ENCODE measurements at regions not wholly inside any gene's neighbourhood (a gene's known extent, or its start where the extent isn't known, plus 50 kb on each side); places are given as distances from the start of the nearest gene placed in this dataset.
"Not testable (repeated sequence)": the region's sequence is repeated elsewhere in the genome, so short reads cannot be mapped to it uniquely, and the experiment has no call there.

GRCh38 chr9:102164247-102164646 lies 425.8 kb upstream of the GRIN3A start:
- no peak for DNase-seq (ENCODE audit: low spot score)
- Histone ChIP-seq H3K4me2 (no peak overlapping the region), H2AFZ (replicated peaks) (no peak overlapping the region), H3K9ac (no peak overlapping the region), H3K4me3 (no peak overlapping the region), H3F3A (ENCODE audit: low read depth) (no peaks in the 10 kb centered on the region), H3K27me3 (no peaks in the 10 kb centered on the region), H4K20me1 (ENCODE audit: low read depth) (no peaks in the 10 kb centered on the region), H3K27ac (no peak overlapping the region), H3K36me3 (no peaks in the 10 kb centered on the region), H3K79me2 (ENCODE audit: low read depth) (no peaks in the 10 kb centered on the region), H3K9me3 (ENCODE audit: low read depth) (peaks cover 3% of the 10 kb centered on the region), H3K4me1 (no peaks in the 10 kb centered on the region)
- no peak for TF ChIP-seq EZH2 (IDR thresholded peaks at IDR 0.05)
- TF ChIP-seq EZH2phosphoT487 (IDR thresholded peaks at IDR 0.05), result no peak
- TF ChIP-seq CTCF (IDR thresholded peaks at IDR 0.05), result no peak
- Mint-ChIP-seq H3K36me3 (no peaks in the 10 kb centered on the region), H3K27me3 (ENCODE audit: insufficient read depth, low read depth) (no peaks in the 10 kb centered on the region), H3K4me1 (no peaks in the 10 kb centered on the region), H3K4me3 (no peak overlapping the region), H3K9me3 (no peaks in the 10 kb centered on the region), H3K27ac (no peak overlapping the region)

- not testable (repeated sequence) for H3K9ac ChIP-seq; H3K4me2 ChIP-seq; H3F3A ChIP-seq (ENCODE audit: low read depth); H3K27me3 Mint-ChIP-seq (ENCODE audit: insufficient read depth, low read depth); H3K27me3 ChIP-seq; H3K36me3 ChIP-seq; H3K4me1 ChIP-seq; H2AFZ ChIP-seq (replicated peaks); H3K4me3 Mint-ChIP-seq; H3K27ac ChIP-seq; H3K9me3 Mint-ChIP-seq; H4K20me1 ChIP-seq (ENCODE audit: low read depth); H3K4me3 ChIP-seq; H3K79me2 ChIP-seq (ENCODE audit: low read depth); H3K4me1 Mint-ChIP-seq; H3K36me3 Mint-ChIP-seq; H3K27ac Mint-ChIP-seq
- peaks cover 20% of the 10 kb centered on the region for H3K9me3 ChIP-seq (ENCODE audit: low read depth)
- DNase-seq (ENCODE audit: low spot score), result peak; percentile 3
Measured at GRCh38 chr9:102153081-102153480, 414.6 kb upstream of the GRIN3A start.

- Histone ChIP-seq H2AFZ (replicated peaks) (no peak overlapping the region), H3K36me3 (no peaks in the 10 kb centered on the region), H3K4me1 (no peaks in the 10 kb centered on the region), H3K9ac (no peak overlapping the region), H3K79me2 (ENCODE audit: low read depth) (no peaks in the 10 kb centered on the region), H3K27ac (no peak overlapping the region), H3F3A (ENCODE audit: low read depth) (no peaks in the 10 kb centered on the region), H3K9me3 (ENCODE audit: low read depth) (peaks cover 6% of the 10 kb centered on the region), H3K4me2 (no peak overlapping the region), H4K20me1 (ENCODE audit: low read depth) (no peaks in the 10 kb centered on the region), H3K27me3 (no peaks in the 10 kb centered on the region), H3K4me3 (no peak overlapping the region)
- Mint-ChIP-seq H3K9me3 (peaks cover 1% of the 10 kb centered on the region), H3K4me3 (no peak overlapping the region), H3K36me3 (no peaks in the 10 kb centered on the region), H3K27ac (no peak overlapping the region), H3K4me1 (no peaks in the 10 kb centered on the region), H3K27me3 (ENCODE audit: insufficient read depth, low read depth) (peaks cover 2% of the 10 kb centered on the region)
- DNase-seq (ENCODE audit: low spot score), result peak; percentile 12
- TF ChIP-seq EZH2 (IDR thresholded peaks at IDR 0.05) (no peak), EZH2phosphoT487 (IDR thresholded peaks at IDR 0.05) (no peak), CTCF (IDR thresholded peaks at IDR 0.05) (no peak)
Measured at GRCh38 chr9:102135768-102136167, 397.3 kb upstream of the GRIN3A start.

GRCh38 chr9:102124465-102124864 lies 386.0 kb upstream of the GRIN3A start:
- Histone ChIP-seq H3K9me3 (ENCODE audit: low read depth) (no peaks in the 10 kb centered on the region), H3K79me2 (ENCODE audit: low read depth) (no peaks in the 10 kb centered on the region), H2AFZ (replicated peaks) (no peak overlapping the region), H4K20me1 (ENCODE audit: low read depth) (no peaks in the 10 kb centered on the region), H3K27me3 (no peaks in the 10 kb centered on the region), H3K36me3 (no peaks in the 10 kb centered on the region), H3K4me3 (no peak overlapping the region), H3F3A (ENCODE audit: low read depth) (no peaks in the 10 kb centered on the region), H3K4me2 (no peak overlapping the region), H3K27ac (no peak overlapping the region), H3K9ac (no peak overlapping the region), H3K4me1 (no peaks in the 10 kb centered on the region)
- no peak overlapping the region for H3K4me3 Mint-ChIP-seq
- H3K9me3 Mint-ChIP-seq, result peaks cover 11% of the 10 kb centered on the region
- TF ChIP-seq EZH2phosphoT487 (IDR thresholded peaks at IDR 0.05) (no peak), EZH2 (IDR thresholded peaks at IDR 0.05) (no peak), CTCF (IDR thresholded peaks at IDR 0.05) (no peak)
- H3K27me3 Mint-ChIP-seq (ENCODE audit: insufficient read depth, low read depth), result no peaks in the 10 kb centered on the region
- no peaks in the 10 kb centered on the region for H3K4me1 Mint-ChIP-seq
- H3K27ac Mint-ChIP-seq, result no peak overlapping the region
- no peaks in the 10 kb centered on the region for H3K36me3 Mint-ChIP-seq
- no peak for DNase-seq (ENCODE audit: low spot score)

Data from neural progenitor cell (in vitro differentiated cells).